ENCODE measurements at regions not wholly inside any gene's neighbourhood (a gene's known extent, or its start where the extent isn't known, plus 50 kb on each side); places are given as distances from the start of the nearest gene placed in this dataset.

- TF ChIP-seq EZH2 (IDR thresholded peaks at IDR 0.05) = no peak
- no peak for TF ChIP-seq POLR2AphosphoS5 (IDR thresholded peaks at IDR 0.05; ENCODE audit: borderline replicate concordance, low read depth, low read length)
Observed at GRCh38 chr2:167851323-167851860, 396.0 kb downstream of the STK39 start.
